ENCODE measurements at regions not wholly inside any gene's neighbourhood (a gene's known extent, or its start where the extent isn't known, plus 50 kb on each side); places are given as distances from the start of the nearest gene placed in this dataset.

DNA sequence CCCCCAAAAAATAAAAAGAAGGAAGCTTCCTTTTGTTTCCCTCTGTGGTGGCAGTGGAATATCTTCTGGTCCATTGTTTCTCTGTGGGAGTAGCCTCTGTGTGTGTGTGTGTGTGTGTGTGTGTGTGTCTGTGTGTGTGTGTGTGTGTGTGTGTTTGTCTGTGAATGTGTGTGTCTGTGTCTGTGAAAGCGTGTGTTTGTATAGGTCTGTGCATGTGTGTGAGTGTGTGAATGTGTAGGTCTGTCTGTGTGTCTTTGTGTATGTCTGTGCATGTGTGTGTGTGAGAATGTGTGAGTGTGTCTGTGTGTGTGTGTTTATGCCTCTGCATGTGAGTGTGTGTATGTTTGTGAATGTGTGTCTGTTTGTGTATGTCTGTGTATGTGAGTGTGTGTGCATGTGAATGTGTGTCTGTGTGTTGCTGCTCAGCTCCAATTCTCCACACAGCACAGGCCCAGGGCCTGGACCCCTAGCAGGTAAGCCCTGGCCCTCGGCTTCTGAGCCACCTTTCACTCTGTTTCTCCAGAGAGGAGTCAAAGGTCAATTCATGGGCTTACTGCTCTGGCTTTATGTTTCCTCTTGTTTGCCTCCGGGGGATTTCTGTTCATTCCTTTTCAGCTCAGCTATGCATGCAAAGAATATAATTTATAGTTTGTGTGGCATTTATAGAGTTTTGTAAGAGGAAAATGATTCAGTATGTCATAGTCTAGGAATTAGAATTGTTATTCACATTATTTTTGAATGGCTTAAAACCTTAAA is 89.8 kb downstream of the UCHL1 start:
- TF ChIP-seq EZH2 (IDR thresholded peaks at IDR 0.05; ENCODE audit: borderline replicate concordance) = no peak
- TF ChIP-seq, protein P1, sequence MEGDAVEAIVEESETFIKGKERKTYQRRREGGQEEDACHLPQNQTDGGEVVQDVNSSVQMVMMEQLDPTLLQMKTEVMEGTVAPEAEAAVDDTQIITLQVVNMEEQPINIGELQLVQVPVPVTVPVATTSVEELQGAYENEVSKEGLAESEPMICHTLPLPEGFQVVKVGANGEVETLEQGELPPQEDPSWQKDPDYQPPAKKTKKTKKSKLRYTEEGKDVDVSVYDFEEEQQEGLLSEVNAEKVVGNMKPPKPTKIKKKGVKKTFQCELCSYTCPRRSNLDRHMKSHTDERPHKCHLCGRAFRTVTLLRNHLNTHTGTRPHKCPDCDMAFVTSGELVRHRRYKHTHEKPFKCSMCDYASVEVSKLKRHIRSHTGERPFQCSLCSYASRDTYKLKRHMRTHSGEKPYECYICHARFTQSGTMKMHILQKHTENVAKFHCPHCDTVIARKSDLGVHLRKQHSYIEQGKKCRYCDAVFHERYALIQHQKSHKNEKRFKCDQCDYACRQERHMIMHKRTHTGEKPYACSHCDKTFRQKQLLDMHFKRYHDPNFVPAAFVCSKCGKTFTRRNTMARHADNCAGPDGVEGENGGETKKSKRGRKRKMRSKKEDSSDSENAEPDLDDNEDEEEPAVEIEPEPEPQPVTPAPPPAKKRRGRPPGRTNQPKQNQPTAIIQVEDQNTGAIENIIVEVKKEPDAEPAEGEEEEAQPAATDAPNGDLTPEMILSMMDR (IDR thresholded peaks at IDR 0.05; ENCODE audit: poor library complexity) = no peak
- no peak for TF ChIP-seq EZH2phosphoT487 (IDR thresholded peaks at IDR 0.05; ENCODE audit: low read depth, severe bottlenecking, unreplicated experiment)
